ENCODE measurements at regions not wholly inside any gene's neighbourhood (a gene's known extent, or its start where the extent isn't known, plus 50 kb on each side); places are given as distances from the start of the nearest gene placed in this dataset.

- TF ChIP-seq CTCF (IDR thresholded peaks at IDR 0.05) (no peak), POLR2A (IDR thresholded peaks at IDR 0.05) (no peak)
Observed at GRCh38 chr13:90742381-90742780, 605.1 kb upstream of the MIR17HG start.

Data from ovary (tissue), 3 donors.